Osteocyte (in vitro differentiated cells): ENCODE measurements at regions not wholly inside any gene's neighbourhood (a gene's known extent, or its start where the extent isn't known, plus 50 kb on each side); places are given as distances from the start of the nearest gene placed in this dataset.

Source experiments
- DNase-seq: peaks from one replicate; pipeline ENCODE4 v3.0.0; 2021; ENCODE audit warnings: mixed read lengths; ENCODE audit not compliant: unreplicated experiment; ENCODE audit errors: extremely low spot score
- H3K27ac Mint-ChIP-seq: one replicate; pipeline ENCODE4 v1.8.0; 2021; ENCODE audit warnings: mild to moderate bottlenecking, mixed read lengths; ENCODE audit not compliant: unreplicated experiment
- H3K27me3 Mint-ChIP-seq: one replicate; pipeline ENCODE4 v1.8.0; 2021; ENCODE audit warnings: mixed read lengths; ENCODE audit not compliant: unreplicated experiment
- H3K36me3 Mint-ChIP-seq: one replicate; pipeline ENCODE4 v1.8.0; 2021; ENCODE audit warnings: mixed read lengths; ENCODE audit not compliant: unreplicated experiment
- H3K4me1 Mint-ChIP-seq: one replicate; pipeline ENCODE4 v1.8.0; 2021; ENCODE audit warnings: mixed read lengths; ENCODE audit not compliant: unreplicated experiment
- H3K4me3 Mint-ChIP-seq: one replicate; pipeline ENCODE4 v1.8.0; 2021; ENCODE audit warnings: mild to moderate bottlenecking, moderate library complexity, mixed read lengths; ENCODE audit not compliant: unreplicated experiment
- H3K9me3 Mint-ChIP-seq: one replicate; pipeline ENCODE4 v1.8.0; 2021; ENCODE audit warnings: mixed read lengths; ENCODE audit not compliant: unreplicated experiment
- CTCF ChIP-seq: fragments of 200-600 bp; sonication (generic); IDR thresholded peaks from 2 replicates; pipeline ENCODE4 v1.5.0; 2021; ENCODE audit warnings: antibody characterized with exemption, mild to moderate bottlenecking, moderate library complexity

- TF ChIP-seq CTCF: no peak
- Mint-ChIP-seq H3K27me3 (no peaks in the 10 kb centered on the region), H3K27ac (no peak overlapping the region), H3K36me3 (no peaks in the 10 kb centered on the region), H3K4me3 (no peak overlapping the region), H3K4me1 (no peaks in the 10 kb centered on the region), H3K9me3 (peaks cover 25% of the 10 kb centered on the region)
- DNase-seq: no peak
Measured at GRCh38 chr16:7077636-7078035, 255.0 kb upstream of the RBFOX1 start.

GRCh38 chr16:7074715-7075114 is 257.9 kb upstream of the RBFOX1 start:
- Mint-ChIP-seq H3K36me3 (no peaks in the 10 kb centered on the region), H3K4me1 (no peaks in the 10 kb centered on the region), H3K27me3 (no peaks in the 10 kb centered on the region), H3K9me3 (peaks cover 29% of the 10 kb centered on the region), H3K4me3 (no peak overlapping the region), H3K27ac (no peak overlapping the region)
- DNase-seq: no peak
- TF ChIP-seq CTCF: no peak

- no peak for DNase-seq
- Mint-ChIP-seq H3K36me3 (no peaks in the 10 kb centered on the region), H3K27ac (no peak overlapping the region), H3K27me3 (no peaks in the 10 kb centered on the region), H3K4me3 (no peak overlapping the region), H3K9me3 (peaks cover 39% of the 10 kb centered on the region), H3K4me1 (no peaks in the 10 kb centered on the region)
- TF ChIP-seq CTCF: no peak
Measured at GRCh38 chr16:7057458-7057857, 275.2 kb upstream of the RBFOX1 start.

- Mint-ChIP-seq H3K27me3 (no peaks in the 10 kb centered on the region), H3K4me1 (no peaks in the 10 kb centered on the region), H3K36me3 (no peaks in the 10 kb centered on the region), H3K9me3 (peaks cover 47% of the 10 kb centered on the region), H3K27ac (no peak overlapping the region), H3K4me3 (no peak overlapping the region)
- no peak for DNase-seq
- TF ChIP-seq CTCF: no peak
Measured at GRCh38 chr16:7055443-7055842, 277.2 kb upstream of the RBFOX1 start.

- no peak overlapping the region for H3K27ac Mint-ChIP-seq
- no peak for DNase-seq
- no peaks in the 10 kb centered on the region for H3K27me3 Mint-ChIP-seq
- H3K4me3 Mint-ChIP-seq: no peak overlapping the region
- TF ChIP-seq CTCF: no peak
- H3K9me3 Mint-ChIP-seq: peaks cover 38% of the 10 kb centered on the region
- no peaks in the 10 kb centered on the region for H3K36me3 Mint-ChIP-seq
- H3K4me1 Mint-ChIP-seq: no peaks in the 10 kb centered on the region
Measured at GRCh38 chr16:7051591-7052349, 280.9 kb upstream of the RBFOX1 start.
